Ascending aorta (tissue), 2 donors: ENCODE measurements at regions not wholly inside any gene's neighbourhood (a gene's known extent, or its start where the extent isn't known, plus 50 kb on each side); places are given as distances from the start of the nearest gene placed in this dataset.

ENCODE experiments used
- DNase-seq, 2 donors: peaks; one replicate each; pipeline ENCODE4 v3.0.0-alpha.2; 2019; ENCODE audit warnings: low spot score in 2 of 2
- H3K27ac ChIP-seq, 2 donors: fragments of 200-600 bp; sonication (generic); one replicate each; pipeline ENCODE4 v1.5.1; 2016 to 2017; ENCODE audit warnings: mild to moderate bottlenecking in 1 of 2
- H3K27me3 ChIP-seq: fragments of 200-600 bp; sonication (generic); one replicate; pipeline ENCODE4 v1.5.1; 2017
- H3K36me3 ChIP-seq, 2 donors: fragments of 200-600 bp; sonication (generic); one replicate each; pipeline ENCODE4 v1.5.1; 2016
- H3K4me1 ChIP-seq, 2 donors: fragments of 200-600 bp; sonication (generic); one replicate each; pipeline ENCODE4 v1.5.1; 2016 to 2017; ENCODE audit warnings: mild to moderate bottlenecking in 1 of 2
- H3K4me3 ChIP-seq, 2 donors: fragments of 200-600 bp; sonication (generic); one replicate each; pipeline ENCODE4 v1.5.1; 2016 to 2017; ENCODE audit warnings: mild to moderate bottlenecking in 1 of 2
- H3K9me3 ChIP-seq, 2 donors: fragments of 200-600 bp; sonication (generic); one replicate each; pipeline ENCODE4 v1.5.1; 2016
- CTCF ChIP-seq, 3 experiments: fragments of 200-600 bp in 2 of 3; fragments of 450-650 bp in 1 of 3; sonication (generic) in 2 of 3; IDR thresholded peaks; one replicate each; pipeline ENCODE4 v1.5.1; 2016 to 2019; ENCODE audit warnings: antibody characterized with exemption in 3 of 3, mild to moderate bottlenecking in 1 of 3, moderate library complexity in 1 of 3
- intact Hi-C: fragments of 100-400 bp; cut with DNase I; formaldehyde crosslinking; loops from one replicate; pipeline ENCODE4 v1.15.1; 2023

GRCh38 chr13:34545461-34545860 lies 396.6 kb upstream of the NBEA start:
- H3K27me3 ChIP-seq, result no peaks in the 10 kb centered on the region
- H3K4me3 ChIP-seq, result no peak overlapping the region
- no peaks in the 10 kb centered on the region for H3K9me3 ChIP-seq
- H3K4me1 ChIP-seq, result no peaks in the 10 kb centered on the region
- no peak overlapping the region for H3K27ac ChIP-seq
- no peaks in the 10 kb centered on the region for H3K36me3 ChIP-seq
- TF ChIP-seq CTCF (IDR thresholded peaks at IDR 0.05), result no peak
- intact Hi-C loops, result no loop called here
- DNase-seq, result no peak

GRCh38 chr13:34546344-34547250 lies 395.5 kb upstream of the NBEA start:
- no peaks in the 10 kb centered on the region for H3K4me1 ChIP-seq
- H3K27ac ChIP-seq, result no peak overlapping the region
- DNase-seq, result no peak
- TF ChIP-seq CTCF (IDR thresholded peaks at IDR 0.05), result no peak
- H3K9me3 ChIP-seq, result no peaks in the 10 kb centered on the region
- H3K36me3 ChIP-seq, result no peaks in the 10 kb centered on the region
- H3K4me3 ChIP-seq, result no peak overlapping the region
- H3K27me3 ChIP-seq, result no peaks in the 10 kb centered on the region
- intact Hi-C loops, result no loop called here

- Histone ChIP-seq H3K27me3 (no peaks in the 10 kb centered on the region), H3K4me1 (no peaks in the 10 kb centered on the region), H3K4me3 (no peak overlapping the region), H3K9me3 (no peaks in the 10 kb centered on the region), H3K27ac (no peak overlapping the region), H3K36me3 (no peaks in the 10 kb centered on the region)
- no peak for TF ChIP-seq CTCF (IDR thresholded peaks at IDR 0.05)
- no peak for DNase-seq
- intact Hi-C loops, result no loop called here
These were observed 394.1 kb upstream of the NBEA start for GRCh38 chr13:34547929-34548328.

- intact Hi-C loops, result no loop called here
- H3K27me3 ChIP-seq, result no peaks in the 10 kb centered on the region
- H3K36me3 ChIP-seq, result no peaks in the 10 kb centered on the region
- no peaks in the 10 kb centered on the region for H3K9me3 ChIP-seq
- TF ChIP-seq CTCF (IDR thresholded peaks at IDR 0.05), result no peak
- no peak overlapping the region for H3K4me3 ChIP-seq
- H3K4me1 ChIP-seq, result no peaks in the 10 kb centered on the region
- no peak for DNase-seq
- H3K27ac ChIP-seq, result no peak overlapping the region
These were observed 388.7 kb upstream of the NBEA start for GRCh38 chr13:34553376-34553775.

GRCh38 chr13:34555988-34556387 lies 386.1 kb upstream of the NBEA start:
- DNase-seq, result no peak
- Histone ChIP-seq H3K27ac (no peak overlapping the region), H3K4me3 (no peak overlapping the region), H3K36me3 (no peaks in the 10 kb centered on the region), H3K27me3 (no peaks in the 10 kb centered on the region), H3K4me1 (no peaks in the 10 kb centered on the region), H3K9me3 (no peaks in the 10 kb centered on the region)
- intact Hi-C loops, result no loop called here
- TF ChIP-seq CTCF (IDR thresholded peaks at IDR 0.05), result no peak
